Spleen (tissue), 7 donors: ENCODE measurements at regions not wholly inside any gene's neighbourhood (a gene's known extent, or its start where the extent isn't known, plus 50 kb on each side); places are given as distances from the start of the nearest gene placed in this dataset.

Experiments
- POLR2A ChIP-seq, 3 donors: fragments of 450-650 bp; IDR thresholded peaks; one replicate each; pipeline ENCODE4 v1.5.1; 2017; ENCODE audit warnings: antibody characterized with exemption in 3 of 3, mild to moderate bottlenecking in 1 of 3
- POLR2AphosphoS5 ChIP-seq, 3 donors: sonication (generic); formaldehyde crosslinking; IDR thresholded peaks; one replicate each; pipeline ENCODE4 v1.5.1; 2017; ENCODE audit warnings: antibody characterized with exemption in 3 of 3
- TF ChIP-seq, protein P1 (sequence below), 11 experiments: fragments of 200-600 bp in 7 of 11; fragments of 450-650 bp in 4 of 11; sonication (generic) in 4 of 11; IDR thresholded peaks in 8 of 11; conservative IDR thresholded peaks in 3 of 11; 1 replicate in 7 of 11; 2 replicates in 4 of 11; pipeline versions ENCODE4 v1.4.0 to v1.8.0; 2016 to 2021; ENCODE audit warnings: antibody characterized with exemption in 11 of 11, inconsistent platforms in 4 of 11, mild to moderate bottlenecking in 1 of 11
- donor health status: DM: no; HTN: no; CAD: no; lungs with moderate emphysema.
- donor health status: DM: no; HTN: no; CAD: no.
- donor health status: DM: no; HTN: no; CAD: no.

DNA sequence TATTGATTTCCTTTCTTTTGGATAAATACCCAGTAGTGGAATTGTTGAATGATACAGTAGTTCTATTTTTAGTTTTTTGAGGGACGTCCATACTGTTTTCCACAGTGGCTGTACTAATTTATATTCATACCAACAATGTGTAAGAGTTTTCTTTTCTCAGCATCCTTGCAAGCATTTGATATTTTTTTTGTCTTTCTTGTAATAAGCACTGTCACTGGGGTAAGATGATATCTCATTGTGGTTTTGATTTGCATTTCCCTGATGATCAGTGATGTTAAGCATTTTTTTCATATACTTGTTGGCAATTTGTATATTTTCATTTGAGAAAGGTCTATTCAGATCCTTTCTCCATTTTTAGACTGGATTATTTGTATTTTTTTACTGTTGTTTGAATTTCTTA lies 308.7 kb downstream of the PTEN start:
- TF ChIP-seq, protein P1, sequence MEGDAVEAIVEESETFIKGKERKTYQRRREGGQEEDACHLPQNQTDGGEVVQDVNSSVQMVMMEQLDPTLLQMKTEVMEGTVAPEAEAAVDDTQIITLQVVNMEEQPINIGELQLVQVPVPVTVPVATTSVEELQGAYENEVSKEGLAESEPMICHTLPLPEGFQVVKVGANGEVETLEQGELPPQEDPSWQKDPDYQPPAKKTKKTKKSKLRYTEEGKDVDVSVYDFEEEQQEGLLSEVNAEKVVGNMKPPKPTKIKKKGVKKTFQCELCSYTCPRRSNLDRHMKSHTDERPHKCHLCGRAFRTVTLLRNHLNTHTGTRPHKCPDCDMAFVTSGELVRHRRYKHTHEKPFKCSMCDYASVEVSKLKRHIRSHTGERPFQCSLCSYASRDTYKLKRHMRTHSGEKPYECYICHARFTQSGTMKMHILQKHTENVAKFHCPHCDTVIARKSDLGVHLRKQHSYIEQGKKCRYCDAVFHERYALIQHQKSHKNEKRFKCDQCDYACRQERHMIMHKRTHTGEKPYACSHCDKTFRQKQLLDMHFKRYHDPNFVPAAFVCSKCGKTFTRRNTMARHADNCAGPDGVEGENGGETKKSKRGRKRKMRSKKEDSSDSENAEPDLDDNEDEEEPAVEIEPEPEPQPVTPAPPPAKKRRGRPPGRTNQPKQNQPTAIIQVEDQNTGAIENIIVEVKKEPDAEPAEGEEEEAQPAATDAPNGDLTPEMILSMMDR (IDR thresholded peaks at IDR 0.05 in 8 of 11, conservative IDR thresholded peaks at IDR 0.05 in 3 of 11), result no peak
- TF ChIP-seq POLR2A (IDR thresholded peaks at IDR 0.05) (no peak), POLR2AphosphoS5 (IDR thresholded peaks at IDR 0.05) (no peak)
